Uterus (tissue), 2 donors: ENCODE measurements at regions not wholly inside any gene's neighbourhood (a gene's known extent, or its start where the extent isn't known, plus 50 kb on each side); places are given as distances from the start of the nearest gene placed in this dataset.

Source experiments
- CTCF ChIP-seq, 4 experiments: fragments of 200-600 bp in 2 of 4; fragments of 450-650 bp in 2 of 4; sonication (generic) in 2 of 4; IDR thresholded peaks; one replicate each; pipeline ENCODE4 v1.5.1; 2016 to 2019; ENCODE audit warnings: antibody characterized with exemption in 4 of 4, mild to moderate bottlenecking in 2 of 4, moderate library complexity in 1 of 4
- POLR2A ChIP-seq, 2 donors: fragments of 450-650 bp; IDR thresholded peaks; one replicate each; pipeline ENCODE4 v1.6.1; 2016; ENCODE audit warnings: antibody characterized with exemption in 2 of 2, mild to moderate bottlenecking in 1 of 2, moderate library complexity in 1 of 2

GRCh38 chr16:88308441-88309173, 74.2 kb upstream of the ZNF469 start:
- TF ChIP-seq POLR2A (IDR thresholded peaks at IDR 0.05) (no peak), CTCF (IDR thresholded peaks at IDR 0.05) (no peak)
